Smooth muscle cell (in vitro differentiated cells): ENCODE measurements at regions not wholly inside any gene's neighbourhood (a gene's known extent, or its start where the extent isn't known, plus 50 kb on each side); places are given as distances from the start of the nearest gene placed in this dataset.

Experiments
- DNase-seq: peaks from one replicate; lab custom pipeline; 2025; ENCODE audit not compliant: unreplicated experiment; lab: John Stamatoyannopoulos, UW
- H2AFZ ChIP-seq: fragments of 200-600 bp; sonication (generic); 2 replicates; pipeline ENCODE4 v1.6.0; 2016; ENCODE audit warnings: antibody characterized with exemption, low read depth, mild to moderate bottlenecking
- H3F3A ChIP-seq: fragments of 200-600 bp; sonication (generic); 2 replicates; pipeline ENCODE4 v1.6.0; 2017; ENCODE audit warnings: antibody characterized with exemption, low read depth
- H3K27ac ChIP-seq: fragments of 200-600 bp; sonication (generic); 2 replicates; pipeline ENCODE4 v1.5.1; 2016; ENCODE audit warnings: low read depth, mild to moderate bottlenecking
- H3K27me3 ChIP-seq: fragments of 200-600 bp; sonication (generic); 2 replicates; pipeline ENCODE4 v1.6.1; 2016; ENCODE audit warnings: low read depth, mild to moderate bottlenecking
- H3K36me3 ChIP-seq: fragments of 200-600 bp; sonication (generic); 2 replicates; pipeline ENCODE4 v1.5.1; 2016; ENCODE audit warnings: low read depth
- H3K4me1 ChIP-seq: fragments of 200-600 bp; sonication (generic); 2 replicates; pipeline ENCODE4 v1.5.1; 2016; ENCODE audit warnings: low read depth
- H3K4me2 ChIP-seq: fragments of 200-600 bp; sonication (generic); 2 replicates; pipeline ENCODE4 v1.6.0; 2016; ENCODE audit warnings: mild to moderate bottlenecking
- H3K4me3 ChIP-seq: fragments of 200-600 bp; sonication (generic); 2 replicates; pipeline ENCODE4 v1.5.1; 2016; ENCODE audit warnings: mild to moderate bottlenecking
- H3K79me2 ChIP-seq: fragments of 200-600 bp; sonication (generic); 2 replicates; pipeline ENCODE4 v1.6.0; 2016; ENCODE audit warnings: low read depth, mild to moderate bottlenecking
- H3K9ac ChIP-seq: fragments of 200-600 bp; sonication (generic); 2 replicates; pipeline ENCODE4 v1.6.0; 2016; ENCODE audit warnings: low read depth
- H3K9me3 ChIP-seq: fragments of 200-600 bp; sonication (generic); replicated peaks from 2 replicates; pipeline ENCODE4 v1.5.1; 2016; ENCODE audit warnings: low read depth
- H4K20me1 ChIP-seq: fragments of 200-600 bp; sonication (generic); 2 replicates; pipeline ENCODE4 v1.6.0; 2016; ENCODE audit warnings: low read depth
- WGBS: methylation state at CpG from one replicate; pipeline ENCODE4 v1.1.7; 2016; ENCODE audit warnings: low lambda C conversion rate; 5-methylcytosine and 5-hydroxymethylcytosine counted together
- TF ChIP-seq, protein P1 (sequence below): fragments of 200-600 bp; sonication (generic); IDR thresholded peaks from 2 replicates; pipeline ENCODE4 v1.5.1; 2017; ENCODE audit warnings: borderline replicate concordance, mild to moderate bottlenecking, antibody characterized with exemption; ENCODE audit not compliant: insufficient read depth, poor library complexity, severe bottlenecking

GRCh38 chr12:115756804-115757203 is 520.7 kb downstream of the MED13L start:
- no peak overlapping the region for H2AFZ ChIP-seq
- no peak overlapping the region for H3K9ac ChIP-seq
- no peaks in the 10 kb centered on the region for H4K20me1 ChIP-seq
- no peak for DNase-seq
- H3K36me3 ChIP-seq = no peaks in the 10 kb centered on the region
- 93% methylated on average over 8 of the region's 8 CpGs for WGBS
- no peaks in the 10 kb centered on the region for H3K79me2 ChIP-seq
- no peaks in the 10 kb centered on the region for H3K27me3 ChIP-seq
- H3F3A ChIP-seq = peaks cover 4% of the 10 kb centered on the region
- H3K9me3 ChIP-seq = no peaks in the 10 kb centered on the region
- peaks cover 29% of the 10 kb centered on the region for H3K4me1 ChIP-seq
- peak overlapping the region; percentile 42 for H3K4me3 ChIP-seq
- peak overlapping the region; percentile 83 for H3K4me2 ChIP-seq
- TF ChIP-seq, protein P1, sequence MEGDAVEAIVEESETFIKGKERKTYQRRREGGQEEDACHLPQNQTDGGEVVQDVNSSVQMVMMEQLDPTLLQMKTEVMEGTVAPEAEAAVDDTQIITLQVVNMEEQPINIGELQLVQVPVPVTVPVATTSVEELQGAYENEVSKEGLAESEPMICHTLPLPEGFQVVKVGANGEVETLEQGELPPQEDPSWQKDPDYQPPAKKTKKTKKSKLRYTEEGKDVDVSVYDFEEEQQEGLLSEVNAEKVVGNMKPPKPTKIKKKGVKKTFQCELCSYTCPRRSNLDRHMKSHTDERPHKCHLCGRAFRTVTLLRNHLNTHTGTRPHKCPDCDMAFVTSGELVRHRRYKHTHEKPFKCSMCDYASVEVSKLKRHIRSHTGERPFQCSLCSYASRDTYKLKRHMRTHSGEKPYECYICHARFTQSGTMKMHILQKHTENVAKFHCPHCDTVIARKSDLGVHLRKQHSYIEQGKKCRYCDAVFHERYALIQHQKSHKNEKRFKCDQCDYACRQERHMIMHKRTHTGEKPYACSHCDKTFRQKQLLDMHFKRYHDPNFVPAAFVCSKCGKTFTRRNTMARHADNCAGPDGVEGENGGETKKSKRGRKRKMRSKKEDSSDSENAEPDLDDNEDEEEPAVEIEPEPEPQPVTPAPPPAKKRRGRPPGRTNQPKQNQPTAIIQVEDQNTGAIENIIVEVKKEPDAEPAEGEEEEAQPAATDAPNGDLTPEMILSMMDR = no peak
- H3K27ac ChIP-seq = no peak overlapping the region

DNA sequence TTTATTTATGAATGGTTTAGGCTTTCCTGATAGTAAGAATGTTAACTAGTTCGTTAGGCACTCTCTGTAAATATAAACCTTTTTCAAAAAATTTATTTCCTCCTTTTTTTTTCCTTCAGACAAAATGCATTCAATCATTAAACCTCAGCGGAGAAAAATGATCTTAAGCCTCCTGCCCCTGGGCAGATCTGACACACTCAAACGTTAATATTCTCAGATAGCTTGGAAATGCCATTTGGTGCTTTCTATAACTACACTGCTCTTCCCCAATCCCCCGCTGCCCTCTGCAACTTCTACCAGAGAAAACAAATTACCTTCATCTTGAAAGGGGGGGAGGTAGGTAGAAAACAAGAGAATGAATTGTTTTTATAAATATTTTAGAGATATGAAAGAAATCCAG is 521.2 kb downstream of the MED13L start:
- peak overlapping the region; percentile 83 for H3K4me2 ChIP-seq
- no peaks in the 10 kb centered on the region for H3K79me2 ChIP-seq
- H3F3A ChIP-seq = peaks cover 4% of the 10 kb centered on the region
- WGBS = 42% methylated on average over 4 of the region's 4 CpGs
- H3K9me3 ChIP-seq = no peaks in the 10 kb centered on the region
- peak overlapping the region; percentile 42 for H3K4me3 ChIP-seq
- no peaks in the 10 kb centered on the region for H4K20me1 ChIP-seq
- DNase-seq = no peak
- H3K36me3 ChIP-seq = no peaks in the 10 kb centered on the region
- peaks cover 29% of the 10 kb centered on the region for H3K4me1 ChIP-seq
- TF ChIP-seq, protein P1 = no peak
- peak overlapping the region; percentile 82 for H2AFZ ChIP-seq
- H3K9ac ChIP-seq = no peak overlapping the region
- H3K27me3 ChIP-seq = no peaks in the 10 kb centered on the region
- H3K27ac ChIP-seq = peak overlapping the region; percentile 21

GRCh38 chr12:115755725-115756085 is 521.8 kb downstream of the MED13L start:
- peak overlapping the region; percentile 21 for H3K27ac ChIP-seq
- H3K4me2 ChIP-seq = peak overlapping the region; percentile 83

More at GRCh38 chr12:115755725-115756085, 521.8 kb downstream of the MED13L start:
- Histone ChIP-seq H4K20me1 (no peaks in the 10 kb centered on the region), H3K9ac (no peak overlapping the region), H2AFZ (peak overlapping the region; percentile 82), H3F3A (peaks cover 4% of the 10 kb centered on the region), H3K4me1 (peaks cover 29% of the 10 kb centered on the region), H3K79me2 (no peaks in the 10 kb centered on the region), H3K36me3 (no peaks in the 10 kb centered on the region), H3K27me3 (no peaks in the 10 kb centered on the region), H3K9me3 (no peaks in the 10 kb centered on the region), H3K4me3 (peak overlapping the region; percentile 42)
- no peak for DNase-seq
- TF ChIP-seq, protein P1 = no peak
- 54% methylated on average over 3 of the region's 3 CpGs for WGBS
